Dermis blood vessel endothelial cell (primary cell): ENCODE measurements at regions not wholly inside any gene's neighbourhood (a gene's known extent, or its start where the extent isn't known, plus 50 kb on each side); places are given as distances from the start of the nearest gene placed in this dataset.

Source experiments
- DNase-seq: peaks from one replicate; pipeline ENCODE4 v3.0.0; 2010

DNA sequence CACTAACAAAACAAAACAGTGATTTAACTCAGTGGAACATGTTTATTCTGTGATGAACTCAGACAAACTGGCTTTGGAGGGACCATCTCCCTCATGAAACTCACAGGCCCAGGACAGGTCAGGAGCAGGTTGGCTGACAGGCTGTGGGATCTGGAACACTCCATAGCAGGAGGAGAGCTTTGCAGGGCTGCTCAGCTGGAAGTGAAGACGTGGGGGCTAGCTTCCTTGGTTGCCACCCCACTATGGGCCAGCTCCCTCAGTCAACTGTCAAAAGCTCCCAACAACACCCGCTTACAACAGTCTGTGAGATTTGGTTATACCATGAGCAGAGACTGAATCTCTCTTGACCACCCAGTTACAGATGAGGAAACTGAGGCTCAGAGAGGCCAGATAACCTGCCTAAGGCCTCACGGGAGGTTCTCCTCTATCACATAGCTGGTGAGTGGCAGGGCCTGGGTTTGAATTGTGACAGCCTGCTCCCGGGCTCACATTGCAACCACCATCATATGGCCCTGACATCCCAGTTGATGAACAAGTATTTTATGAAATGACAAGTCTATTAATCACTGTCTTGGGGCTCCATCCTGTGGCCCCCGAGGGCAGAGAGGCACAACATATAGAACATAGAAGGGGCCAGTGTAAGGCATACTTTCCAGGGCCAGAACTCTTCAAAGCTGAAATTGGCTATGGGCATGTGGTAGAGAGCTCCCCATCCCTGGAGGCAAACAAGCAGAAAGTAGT is 473.4 kb downstream of the MN1 start:
- peak; percentile 18 for DNase-seq

GRCh38 chr22:27329131-27329850 is 472.3 kb downstream of the MN1 start:
- DNase-seq: no peak

DNA sequence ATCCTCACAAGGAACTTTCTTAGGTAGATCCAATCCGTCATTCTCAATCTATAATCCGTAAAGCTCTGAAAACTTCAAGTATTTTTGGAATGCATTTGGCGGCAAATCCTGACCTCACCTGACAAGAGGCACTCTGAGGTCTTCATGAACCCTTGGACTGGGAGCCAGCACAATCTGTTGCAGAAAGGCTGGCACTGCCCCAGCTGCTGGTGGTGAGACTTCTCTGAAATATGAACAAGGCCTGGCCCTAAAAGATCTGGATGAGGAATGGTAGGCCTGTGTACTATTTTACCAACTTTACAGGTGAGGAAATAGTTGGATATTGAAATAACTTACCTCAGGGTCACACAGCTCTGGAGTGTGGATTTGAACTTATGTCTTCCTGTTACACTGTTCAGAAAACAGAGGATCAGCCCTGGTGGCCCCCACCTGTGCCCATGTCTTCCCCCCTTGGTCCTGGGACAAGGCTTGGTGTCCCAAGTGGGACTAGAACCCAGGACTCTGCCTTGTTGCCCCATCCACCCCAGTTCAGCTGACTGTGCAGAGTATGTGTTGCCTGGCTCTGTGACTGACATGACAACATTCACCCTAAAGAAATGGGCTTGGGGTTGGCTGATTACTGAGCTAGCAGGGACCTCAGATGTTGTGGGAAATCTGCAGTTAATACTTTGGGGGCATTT is 471.4 kb downstream of the MN1 start:
- no peak for DNase-seq

GRCh38 chr22:27331526-27332281 is 469.9 kb downstream of the MN1 start:
- DNase-seq: peak; percentile 60

GRCh38 chr22:27335102-27335660 is 466.4 kb downstream of the MN1 start:
- no peak for DNase-seq

- DNase-seq: no peak
These were observed 465.1 kb downstream of the MN1 start for GRCh38 chr22:27336151-27337090.

DNA sequence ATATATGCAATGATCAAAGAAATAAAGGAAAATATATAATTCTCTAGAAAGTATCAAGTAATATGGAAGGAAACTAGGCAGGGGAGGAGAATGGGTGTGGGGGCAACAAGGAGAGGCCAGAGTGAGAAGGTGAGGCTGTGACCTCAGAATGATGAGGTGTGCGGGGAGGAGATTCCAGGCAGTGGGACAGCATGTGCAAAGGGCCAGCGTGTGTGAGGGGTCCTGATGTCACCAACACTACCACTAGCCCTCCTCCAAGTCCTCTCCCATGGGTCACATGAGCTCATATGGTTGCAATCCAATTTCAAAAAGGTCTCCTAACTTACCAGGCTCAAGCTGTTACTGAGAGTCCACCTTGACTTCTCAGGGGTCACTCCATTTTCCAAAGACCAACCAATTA is 463.9 kb downstream of the MN1 start:
- DNase-seq: no peak

DNA sequence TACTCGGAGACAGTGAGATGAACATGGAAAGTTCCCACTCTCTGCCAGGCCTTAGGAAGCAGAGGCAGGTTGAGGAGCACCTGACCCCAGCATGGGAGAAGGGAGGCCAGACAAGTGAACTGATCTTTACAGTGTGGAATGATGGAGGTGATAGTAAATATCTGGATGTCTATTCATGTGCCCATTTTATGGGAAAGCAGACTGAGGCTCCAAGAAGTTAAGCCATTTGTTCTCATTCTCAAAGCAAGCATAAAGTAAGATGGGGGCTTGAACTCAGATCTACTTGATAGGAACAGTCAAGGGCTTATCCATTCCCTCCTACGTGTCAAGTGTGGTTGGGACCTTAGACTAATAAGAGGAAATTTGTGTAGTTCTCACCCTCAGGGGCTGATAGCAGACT is 461.5 kb downstream of the MN1 start:
- DNase-seq: no peak

DNA sequence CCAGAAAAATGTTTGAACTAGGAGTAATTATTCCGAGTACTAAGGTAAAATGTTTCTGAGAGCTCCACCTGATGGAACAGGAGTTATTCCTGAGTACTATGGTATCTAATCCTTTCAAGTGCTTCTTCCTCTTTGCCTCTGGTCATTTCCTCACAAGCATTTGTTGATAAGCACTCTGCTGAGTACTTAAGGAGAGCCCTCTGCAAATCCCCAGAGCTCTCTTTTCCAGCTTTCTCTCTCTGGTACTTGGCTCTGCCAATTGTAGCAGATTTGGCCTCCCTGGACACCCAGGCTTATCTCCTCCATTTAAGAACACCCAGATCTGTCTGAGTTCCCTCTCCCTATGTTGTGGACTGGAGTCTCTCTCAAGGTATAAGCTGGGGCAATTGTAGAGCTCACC is 457.0 kb downstream of the MN1 start:
- no peak for DNase-seq

DNA sequence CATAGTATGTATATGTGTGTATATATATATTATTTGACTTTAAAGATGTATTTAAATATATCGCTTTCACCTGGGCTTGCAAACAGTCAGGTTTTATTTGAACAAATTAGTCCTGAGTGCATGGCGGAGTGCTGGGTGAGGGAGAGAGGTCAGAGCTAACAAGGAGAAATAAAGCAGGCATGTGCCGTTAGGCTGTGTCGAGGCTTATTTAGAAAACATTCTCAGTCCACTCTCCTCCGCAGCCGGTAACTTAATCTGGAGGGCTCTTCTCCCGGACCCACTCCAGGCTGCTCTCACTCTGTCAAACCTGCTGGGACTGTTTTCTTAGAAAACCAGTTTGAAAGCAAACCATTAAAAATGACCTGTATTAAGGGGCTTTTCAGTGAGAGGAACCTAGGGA is 455.9 kb downstream of the MN1 start:
- DNase-seq: no peak

DNA sequence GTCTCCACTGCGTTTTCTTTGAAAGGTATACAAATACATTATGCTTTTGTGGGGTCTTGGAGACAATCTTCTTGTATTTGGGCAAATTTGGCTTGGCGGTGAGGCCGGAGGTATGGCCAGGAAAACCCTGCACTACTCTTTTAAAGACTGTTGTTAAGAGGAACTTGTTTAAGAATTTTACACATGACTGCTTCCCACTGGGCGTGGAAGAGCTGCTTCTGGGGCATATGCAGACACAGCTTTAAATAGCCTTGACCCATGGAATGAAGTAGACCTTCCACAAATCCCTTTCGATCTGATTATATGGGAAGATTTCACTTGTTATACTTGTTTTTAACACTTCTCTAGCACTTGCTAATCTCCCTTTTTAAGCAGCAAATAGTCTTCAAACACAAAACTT is 453.6 kb downstream of the MN1 start:
- no peak for DNase-seq

DNA sequence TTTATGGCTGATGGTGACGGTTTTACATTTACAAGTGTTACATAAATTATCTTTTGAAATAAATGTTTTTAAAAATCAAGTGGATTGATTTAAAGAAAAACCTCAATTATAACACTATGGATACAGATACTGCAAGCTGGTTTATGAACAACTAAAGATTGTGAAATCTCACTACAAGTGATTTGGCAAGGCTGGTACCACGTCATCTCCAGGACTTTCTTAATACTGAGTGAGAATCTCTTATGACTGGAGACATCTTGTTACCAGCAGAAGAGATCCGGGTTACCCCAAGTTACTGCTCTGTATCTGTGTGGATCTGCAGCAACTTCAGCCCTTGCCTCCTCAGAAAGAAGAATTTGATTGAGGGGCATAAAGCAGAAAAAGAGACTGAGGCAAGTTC is 452.9 kb downstream of the MN1 start:
- DNase-seq: no peak

DNA sequence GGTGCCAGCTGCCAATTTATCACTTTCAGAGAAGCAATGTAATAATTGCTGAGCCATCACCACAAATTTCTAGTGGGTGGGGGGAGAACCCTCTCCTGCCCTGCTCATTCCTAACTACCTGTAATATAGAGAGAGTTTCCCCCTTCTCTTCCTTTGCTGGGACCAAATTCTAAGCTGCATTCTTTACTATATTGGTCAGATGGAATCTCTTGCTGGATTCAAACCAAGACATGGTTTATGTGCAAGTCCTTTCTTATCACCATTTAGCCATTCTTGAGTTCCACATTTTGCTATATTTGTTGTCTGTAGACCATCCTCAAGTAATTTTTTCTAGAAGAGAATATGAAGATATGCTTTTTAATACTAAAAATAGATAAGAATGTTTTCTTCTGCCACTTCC is 452.1 kb downstream of the MN1 start:
- DNase-seq: no peak

DNA sequence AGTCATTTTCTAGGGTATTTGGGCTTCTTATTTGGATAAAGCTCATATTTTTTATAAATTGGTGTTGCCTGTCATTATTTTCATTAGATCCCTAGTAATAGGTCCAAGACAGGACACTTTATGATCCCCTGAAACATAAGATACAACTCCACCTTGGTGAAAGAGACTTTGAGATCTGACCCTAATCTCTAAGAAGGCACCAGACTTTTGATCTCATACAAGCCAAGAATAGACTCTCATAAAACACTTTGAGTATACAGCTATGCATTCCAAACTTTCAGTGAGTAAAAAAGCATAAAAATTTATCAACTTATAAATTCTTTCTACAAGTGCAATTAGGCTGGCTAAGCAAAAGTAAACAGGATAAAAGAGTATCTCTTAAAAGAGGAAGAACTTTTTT is 451.2 kb downstream of the MN1 start:
- no peak for DNase-seq

GRCh38 chr22:27352426-27352825 is 449.1 kb downstream of the MN1 start:
- DNase-seq: no peak

DNA sequence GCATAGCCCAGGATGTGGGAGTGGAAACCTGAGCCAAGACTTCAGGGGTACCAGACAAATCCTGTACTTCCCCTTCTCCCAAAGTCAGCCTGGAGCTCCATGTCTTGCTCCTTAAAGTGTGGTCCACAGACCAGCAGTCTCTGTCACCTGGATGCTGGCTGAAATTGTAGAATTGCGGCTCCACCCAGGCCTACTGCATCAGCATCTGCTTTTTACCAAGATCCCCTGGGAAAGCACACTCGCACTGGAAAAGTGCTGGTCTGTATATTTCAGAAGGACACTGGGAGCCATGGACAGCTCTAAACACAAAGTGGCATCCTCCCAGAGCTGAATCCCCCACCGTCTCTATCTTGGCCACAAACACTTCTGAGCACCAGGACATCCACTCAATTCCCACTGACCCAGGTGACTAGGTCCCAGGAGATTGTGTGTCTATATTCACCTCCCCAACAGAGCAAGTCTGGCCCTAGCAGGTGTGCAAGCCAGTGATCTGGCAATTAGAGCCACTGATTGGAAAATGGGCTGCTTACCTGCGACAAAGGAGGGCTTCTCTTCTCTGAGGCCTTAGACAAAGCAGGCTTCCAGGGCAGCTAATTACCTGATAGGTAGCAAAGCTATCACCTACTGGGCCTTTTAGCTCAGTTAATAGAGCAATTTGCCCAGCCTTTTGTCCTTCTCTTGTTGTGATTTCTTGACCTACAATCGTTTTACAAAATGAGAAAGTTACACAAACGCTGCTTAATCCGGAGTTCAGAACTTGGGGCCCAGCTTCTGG is 443.3 kb downstream of the MN1 start:
- no peak for DNase-seq

- DNase-seq: peak; percentile 1
These were observed 431.3 kb downstream of the MN1 start for GRCh38 chr22:27370269-27370668.

DNA sequence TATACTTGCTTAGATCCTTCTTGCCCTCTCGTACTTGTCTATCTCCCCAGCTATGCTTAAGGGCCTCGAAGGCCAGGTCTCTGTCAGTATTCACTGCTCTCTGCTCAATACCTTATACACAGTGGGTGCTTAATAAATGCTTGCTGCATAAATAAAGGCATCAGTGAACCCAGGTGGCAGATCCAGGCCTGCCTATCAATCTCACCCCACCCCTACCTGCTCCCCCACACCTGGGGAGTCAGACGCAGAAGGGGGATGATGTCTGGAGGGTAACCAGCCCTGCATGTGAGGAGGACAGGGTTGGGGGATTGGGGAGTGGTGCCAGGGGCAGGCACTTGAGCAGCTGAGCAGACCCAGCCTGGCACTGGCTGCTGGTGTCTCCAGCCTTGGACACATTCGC is 430.6 kb downstream of the MN1 start:
- DNase-seq: no peak

DNA sequence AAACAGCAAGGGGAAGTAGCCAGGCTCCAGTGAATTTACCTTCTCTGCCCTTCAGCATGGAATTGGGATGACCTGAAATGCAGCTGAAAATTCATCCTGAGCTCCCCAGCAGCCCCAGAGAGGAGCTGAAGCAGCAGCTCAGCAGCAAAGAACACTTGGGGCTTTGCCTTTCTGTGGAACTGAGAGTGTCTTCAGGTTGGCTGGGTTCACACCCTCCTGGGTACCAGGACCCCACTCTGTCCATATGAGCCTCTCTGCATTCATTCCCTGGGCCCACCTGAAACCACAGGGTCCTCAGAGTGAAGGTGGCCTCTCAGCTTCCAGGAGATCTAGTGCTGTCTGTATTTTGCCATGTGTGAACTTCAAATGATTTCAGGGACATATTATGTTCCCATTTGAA is 429.2 kb downstream of the MN1 start:
- DNase-seq: no peak

DNA sequence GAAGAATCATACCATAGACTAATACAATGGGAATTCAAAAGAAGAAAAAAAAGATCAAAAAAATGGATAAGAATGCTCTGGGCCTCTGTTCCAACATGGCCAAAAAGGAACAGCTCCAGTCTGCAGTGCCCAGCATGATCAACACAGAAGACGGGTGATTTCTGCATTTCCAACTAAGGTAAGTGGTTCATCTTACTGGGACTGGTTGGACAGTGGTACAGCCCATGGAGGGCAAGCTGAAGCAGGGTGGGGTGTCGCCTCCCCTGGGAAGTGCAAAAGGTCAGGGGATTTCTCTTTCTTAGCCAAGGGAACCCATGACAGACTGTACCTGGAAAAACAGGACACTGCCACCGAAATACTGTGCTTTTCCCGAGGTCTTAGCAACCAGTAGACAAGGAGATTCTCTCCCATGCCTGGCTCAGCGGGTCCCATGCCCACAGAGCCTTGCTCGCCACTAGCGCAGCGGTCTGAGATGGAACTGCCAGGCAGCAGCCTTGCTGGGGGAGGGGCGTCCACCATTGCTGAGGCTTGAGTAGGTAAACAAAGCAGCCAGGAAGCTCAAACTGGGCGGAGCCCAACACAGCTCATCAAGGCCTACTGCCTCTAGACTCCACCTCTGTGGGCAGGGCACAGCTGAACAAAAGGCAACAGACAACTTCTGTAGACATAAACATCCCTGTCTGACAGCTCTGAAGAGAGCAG is 428.4 kb downstream of the MN1 start:
- DNase-seq: peak; percentile 58
